ENCODE measurements at regions not wholly inside any gene's neighbourhood (a gene's known extent, or its start where the extent isn't known, plus 50 kb on each side); places are given as distances from the start of the nearest gene placed in this dataset.

GRCh38 chr1:187959062-187959461 lies 1130.3 kb downstream of the PLA2G4A start:
- H3K4me3 ChIP-seq (ENCODE audit: severe bottlenecking): no peak overlapping the region
- H3K27me3 ChIP-seq (ENCODE audit: insufficient read depth, poor library complexity, severe bottlenecking): no peaks in the 10 kb centered on the region
- H3K36me3 ChIP-seq (ENCODE audit: low read depth): no peaks in the 10 kb centered on the region
- ATAC-seq (ENCODE audit: low read depth) (no peak), DNase-seq (ENCODE audit: low spot score) (no peak)
- no peak overlapping the region for H3K27ac ChIP-seq (ENCODE audit: poor library complexity, severe bottlenecking)
- no peaks in the 10 kb centered on the region for H3K4me1 ChIP-seq (ENCODE audit: insufficient read depth, poor library complexity, severe bottlenecking)
- H3K9me3 ChIP-seq (ENCODE audit: severe bottlenecking): no peaks in the 10 kb centered on the region
- TF ChIP-seq CTCF (IDR thresholded peaks at IDR 0.05; ENCODE audit: poor library complexity, severe bottlenecking): no peak

- Histone ChIP-seq H3K27ac (ENCODE audit: poor library complexity, severe bottlenecking) (no peak overlapping the region), H3K4me3 (ENCODE audit: severe bottlenecking) (no peak overlapping the region), H3K4me1 (ENCODE audit: insufficient read depth, poor library complexity, severe bottlenecking) (no peaks in the 10 kb centered on the region), H3K9me3 (ENCODE audit: severe bottlenecking) (no peaks in the 10 kb centered on the region), H3K36me3 (ENCODE audit: low read depth) (no peaks in the 10 kb centered on the region), H3K27me3 (ENCODE audit: insufficient read depth, poor library complexity, severe bottlenecking) (no peaks in the 10 kb centered on the region)
- DNase-seq (ENCODE audit: low spot score) (no peak), ATAC-seq (ENCODE audit: low read depth) (no peak)
- TF ChIP-seq CTCF (IDR thresholded peaks at IDR 0.05; ENCODE audit: poor library complexity, severe bottlenecking): no peak
Measured at GRCh38 chr1:187960125-187960638, 1131.4 kb downstream of the PLA2G4A start.

- Histone ChIP-seq H3K27ac (ENCODE audit: poor library complexity, severe bottlenecking) (no peak overlapping the region), H3K27me3 (ENCODE audit: insufficient read depth, poor library complexity, severe bottlenecking) (no peaks in the 10 kb centered on the region), H3K4me3 (ENCODE audit: severe bottlenecking) (no peak overlapping the region), H3K9me3 (ENCODE audit: severe bottlenecking) (no peaks in the 10 kb centered on the region), H3K4me1 (ENCODE audit: insufficient read depth, poor library complexity, severe bottlenecking) (no peaks in the 10 kb centered on the region), H3K36me3 (ENCODE audit: low read depth) (no peaks in the 10 kb centered on the region)
- TF ChIP-seq CTCF (IDR thresholded peaks at IDR 0.05; ENCODE audit: poor library complexity, severe bottlenecking): no peak
- DNase-seq (ENCODE audit: low spot score) (no peak), ATAC-seq (ENCODE audit: low read depth) (no peak)
Measured at GRCh38 chr1:187961895-187962294, 1133.1 kb downstream of the PLA2G4A start.

- no peak for ATAC-seq (ENCODE audit: low read depth)
- no peak for TF ChIP-seq CTCF (IDR thresholded peaks at IDR 0.05; ENCODE audit: poor library complexity, severe bottlenecking)
- H3K4me1 ChIP-seq (ENCODE audit: insufficient read depth, poor library complexity, severe bottlenecking): no peaks in the 10 kb centered on the region
- no peak overlapping the region for H3K27ac ChIP-seq (ENCODE audit: poor library complexity, severe bottlenecking)
- no peaks in the 10 kb centered on the region for H3K36me3 ChIP-seq (ENCODE audit: low read depth)
- no peaks in the 10 kb centered on the region for H3K9me3 ChIP-seq (ENCODE audit: severe bottlenecking)
- H3K4me3 ChIP-seq (ENCODE audit: severe bottlenecking): no peak overlapping the region
- no peaks in the 10 kb centered on the region for H3K27me3 ChIP-seq (ENCODE audit: insufficient read depth, poor library complexity, severe bottlenecking)
- DNase-seq (ENCODE audit: low spot score): no peak
Measured at GRCh38 chr1:187971851-187972250, 1143.1 kb downstream of the PLA2G4A start.

GRCh38 chr1:187977298-187977697 lies 1148.5 kb downstream of the PLA2G4A start:
- Histone ChIP-seq H3K4me3 (ENCODE audit: severe bottlenecking) (no peak overlapping the region), H3K9me3 (ENCODE audit: severe bottlenecking) (no peaks in the 10 kb centered on the region), H3K27me3 (ENCODE audit: insufficient read depth, poor library complexity, severe bottlenecking) (no peaks in the 10 kb centered on the region), H3K36me3 (ENCODE audit: low read depth) (no peaks in the 10 kb centered on the region), H3K4me1 (ENCODE audit: insufficient read depth, poor library complexity, severe bottlenecking) (no peaks in the 10 kb centered on the region), H3K27ac (ENCODE audit: poor library complexity, severe bottlenecking) (no peak overlapping the region)
- TF ChIP-seq CTCF (IDR thresholded peaks at IDR 0.05; ENCODE audit: poor library complexity, severe bottlenecking): no peak
- ATAC-seq (ENCODE audit: low read depth) (no peak), DNase-seq (ENCODE audit: low spot score) (no peak)
